GM23248 (cell line): ENCODE measurements at regions not wholly inside any gene's neighbourhood (a gene's known extent, or its start where the extent isn't known, plus 50 kb on each side); places are given as distances from the start of the nearest gene placed in this dataset.
A peak's percentile ranks its signal among the peaks of the same experiment; 100 is the strongest.

Experiments used
- DNase-seq: peaks from one replicate; pipeline ENCODE4 v3.0.0-alpha.2; 2015
- H2AFZ ChIP-seq: fragments of 200-600 bp; sonication (generic); 2 replicates; pipeline ENCODE4 v1.6.1; 2016; ENCODE audit warnings: antibody characterized with exemption
- H3F3A ChIP-seq: fragments of 200-600 bp; sonication (generic); 2 replicates; pipeline ENCODE4 v1.6.1; 2016; ENCODE audit warnings: mild to moderate bottlenecking, antibody characterized with exemption, mixed run types; ENCODE audit not compliant: insufficient read depth
- H3K27ac ChIP-seq: fragments of 200-600 bp; sonication (generic); 2 replicates; pipeline ENCODE4 v1.5.1; 2016; ENCODE audit warnings: mild to moderate bottlenecking
- H3K27me3 ChIP-seq: fragments of 200-600 bp; sonication (generic); replicated peaks from 2 replicates; pipeline ENCODE4 v1.6.1; 2016; ENCODE audit warnings: mild to moderate bottlenecking; ENCODE audit not compliant: insufficient read depth
- H3K36me3 ChIP-seq: fragments of 200-600 bp; sonication (generic); 2 replicates; pipeline ENCODE4 v1.6.1; 2016; ENCODE audit warnings: low read depth, mild to moderate bottlenecking
- H3K4me1 ChIP-seq: fragments of 200-600 bp; sonication (generic); 2 replicates; pipeline ENCODE4 v1.6.1; 2016; ENCODE audit warnings: mild to moderate bottlenecking; ENCODE audit not compliant: insufficient read depth
- H3K4me2 ChIP-seq: fragments of 200-600 bp; sonication (generic); one replicate; pipeline ENCODE4 v1.6.1; 2016; ENCODE audit warnings: mild to moderate bottlenecking; ENCODE audit not compliant: unreplicated experiment
- H3K4me3 ChIP-seq: fragments of 200-600 bp; sonication (generic); 2 replicates; pipeline ENCODE4 v1.5.1; 2016; ENCODE audit warnings: mild to moderate bottlenecking
- H3K79me2 ChIP-seq: fragments of 200-600 bp; sonication (generic); 2 replicates; pipeline ENCODE4 v1.6.1; 2016; ENCODE audit warnings: mild to moderate bottlenecking; ENCODE audit not compliant: insufficient read depth
- H3K9ac ChIP-seq: fragments of 200-600 bp; sonication (generic); 2 replicates; pipeline ENCODE4 v1.6.1; 2016; ENCODE audit warnings: mild to moderate bottlenecking
- H3K9me2 ChIP-seq: fragments of 200-600 bp; sonication (generic); 2 replicates; pipeline ENCODE4 v1.6.1; 2016; ENCODE audit warnings: mixed run types, mild to moderate bottlenecking, moderate library complexity; ENCODE audit not compliant: insufficient read depth
- H3K9me3 ChIP-seq: fragments of 200-600 bp; sonication (generic); one replicate; pipeline ENCODE4 v1.6.1; 2017; ENCODE audit warnings: low read depth
- H4K20me1 ChIP-seq: fragments of 200-600 bp; sonication (generic); 2 replicates; pipeline ENCODE4 v1.6.0; 2016; ENCODE audit not compliant: insufficient read depth
- EZH2 ChIP-seq: fragments of 200-600 bp; sonication (generic); IDR thresholded peaks from 2 replicates; pipeline ENCODE4 v1.6.1; 2018; ENCODE audit warnings: antibody characterized with exemption, mild to moderate bottlenecking; ENCODE audit not compliant: insufficient read depth, poor library complexity, severe bottlenecking
- EZH2phosphoT487 ChIP-seq: fragments of 200-600 bp; sonication (generic); IDR thresholded peaks from 2 replicates; pipeline ENCODE4 v1.6.1; 2018; ENCODE audit warnings: antibody characterized with exemption, moderate library complexity, mild to moderate bottlenecking, low read depth; ENCODE audit not compliant: insufficient read depth
- WGBS, 2 experiments: methylation state at CpG; one replicate each; pipeline ENCODE4 v1.1.6; 2015 to 2017; ENCODE audit warnings: low lambda C conversion rate in 2 of 2, low coverage in 1 of 2; ENCODE audit errors: missing lambda C conversion rate in 2 of 2; 5-methylcytosine and 5-hydroxymethylcytosine counted together
- in situ Hi-C: fragments of 300-500 bp; cut with MboI; formaldehyde crosslinking; loops from 2 replicates; pipeline ENCODE4 v1.15.0; 2020

GRCh38 chr3:194272861-194273742 lies 78.0 kb downstream of the CPN2 start:
- in situ Hi-C loops = no loop called here
- no peaks in the 10 kb centered on the region for H3K27me3 ChIP-seq
- no peak for TF ChIP-seq EZH2
- H3F3A ChIP-seq = peaks cover 31% of the 10 kb centered on the region
- H3K27ac ChIP-seq = no peak overlapping the region
- no peak overlapping the region for H3K4me3 ChIP-seq
- peaks cover 42% of the 10 kb centered on the region for H3K4me1 ChIP-seq
- peak; percentile 69 for DNase-seq
- WGBS, 2 experiments = 20 to 25% methylated on average over 32 of the region's 32 CpGs
- no peaks in the 10 kb centered on the region for H3K9me3 ChIP-seq
- no peaks in the 10 kb centered on the region for H3K79me2 ChIP-seq
- peak overlapping the region; percentile 28 for H3K4me2 ChIP-seq
- no peaks in the 10 kb centered on the region for H3K9me2 ChIP-seq
- H3K9ac ChIP-seq = no peak overlapping the region
- H3K36me3 ChIP-seq = no peaks in the 10 kb centered on the region
- H4K20me1 ChIP-seq = no peaks in the 10 kb centered on the region
- 0 out of 2 replicates have a peak overlapping the region, but pooled peaks have one; percentile 5 for H2AFZ ChIP-seq

- TF ChIP-seq EZH2phosphoT487 (no peak), EZH2 (no peak)
- WGBS, 2 experiments = 93 to 94% methylated on average over 7 of the region's 7 CpGs
- Histone ChIP-seq H3F3A (peaks cover 39% of the 10 kb centered on the region), H3K9me2 (no peaks in the 10 kb centered on the region), H3K9me3 (no peaks in the 10 kb centered on the region), H3K4me3 (no peak overlapping the region), H3K27ac (0 out of 2 replicates have a peak overlapping the region, but pooled peaks have one; percentile 20), H3K27me3 (no peaks in the 10 kb centered on the region), H2AFZ (no peak overlapping the region), H3K9ac (no peak overlapping the region), H3K4me2 (no peak overlapping the region), H4K20me1 (no peaks in the 10 kb centered on the region), H3K4me1 (peaks cover 46% of the 10 kb centered on the region), H3K79me2 (no peaks in the 10 kb centered on the region), H3K36me3 (no peaks in the 10 kb centered on the region)
- in situ Hi-C loops = no loop called here
- DNase-seq = no peak
These were observed 77.3 kb downstream of the CPN2 start for GRCh38 chr3:194273743-194274310.

- Histone ChIP-seq H3K4me2 (no peak overlapping the region), H3K4me1 (peaks cover 44% of the 10 kb centered on the region), H3K36me3 (no peaks in the 10 kb centered on the region), H3F3A (peaks cover 39% of the 10 kb centered on the region), H3K9me2 (no peaks in the 10 kb centered on the region), H3K27ac (peak overlapping the region; percentile 20), H4K20me1 (no peaks in the 10 kb centered on the region), H3K4me3 (no peak overlapping the region), H3K9me3 (no peaks in the 10 kb centered on the region), H3K27me3 (no peaks in the 10 kb centered on the region), H3K79me2 (no peaks in the 10 kb centered on the region), H3K9ac (no peak overlapping the region), H2AFZ (no peak overlapping the region)
- 41 to 45% methylated on average over 4 of the region's 4 CpGs for WGBS, 2 experiments
- no peak for TF ChIP-seq EZH2
- TF ChIP-seq EZH2phosphoT487 = no peak
- in situ Hi-C loops = no loop called here
- peak; percentile 62 for DNase-seq
These were observed 76.6 kb downstream of the CPN2 start for GRCh38 chr3:194274424-194275085.

- H3F3A ChIP-seq = peaks cover 39% of the 10 kb centered on the region
These were observed 75.8 kb downstream of the CPN2 start for GRCh38 chr3:194275291-194275690.

More at GRCh38 chr3:194275291-194275690, 75.8 kb downstream of the CPN2 start:
- H3K4me2 ChIP-seq = no peak overlapping the region
- H3K79me2 ChIP-seq = no peaks in the 10 kb centered on the region
- no peaks in the 10 kb centered on the region for H3K9me3 ChIP-seq
- H3K27me3 ChIP-seq = no peaks in the 10 kb centered on the region
- DNase-seq = peak; percentile 71
- H2AFZ ChIP-seq = no peak overlapping the region
- H3K4me3 ChIP-seq = no peak overlapping the region
- no peak overlapping the region for H3K9ac ChIP-seq
- TF ChIP-seq EZH2phosphoT487 = no peak
- no peak for TF ChIP-seq EZH2
- peak overlapping the region; percentile 20; the same call in 1 of the 2 replicates for H3K27ac ChIP-seq
- in situ Hi-C loops = no loop called here
- no peaks in the 10 kb centered on the region for H3K36me3 ChIP-seq
- peaks cover 36% of the 10 kb centered on the region for H3K4me1 ChIP-seq
- no peaks in the 10 kb centered on the region for H4K20me1 ChIP-seq
- no peaks in the 10 kb centered on the region for H3K9me2 ChIP-seq
- WGBS, 2 experiments = 67 to 68% methylated on average over 8 of the region's 8 CpGs
